ENCODE measurements at regions not wholly inside any gene's neighbourhood (a gene's known extent, or its start where the extent isn't known, plus 50 kb on each side); places are given as distances from the start of the nearest gene placed in this dataset.

- H3K4me2 ChIP-seq (ENCODE audit: control insufficient read depth, extremely low read depth, insufficient read depth, low read depth, low read length): no peak overlapping the region
- H4K20me1 ChIP-seq (ENCODE audit: control insufficient read depth, extremely low read depth, insufficient read depth, low read length): peaks cover 3% of the 10 kb centered on the region
- peaks cover 47% of the 10 kb centered on the region for H3K27me3 ChIP-seq (ENCODE audit: control insufficient read depth, extremely low read depth, insufficient read depth, low read length)
- H3K9me1 ChIP-seq (ENCODE audit: control insufficient read depth, extremely low read depth, insufficient read depth, low read length): no peaks in the 10 kb centered on the region
- no peaks in the 10 kb centered on the region for H3K9me3 ChIP-seq (ENCODE audit: control insufficient read depth, low read depth, low read length)
- no peak overlapping the region for H3K9ac ChIP-seq (ENCODE audit: control insufficient read depth, extremely low read depth, insufficient read depth, low read length)
- no peak overlapping the region for H3K27ac ChIP-seq (ENCODE audit: control insufficient read depth, insufficient read depth, low read length)
- DNase-seq (ENCODE audit: low read depth, low spot score) (no peak), FAIRE-seq (no peak)
- no peaks in the 10 kb centered on the region for H3K36me3 ChIP-seq (ENCODE audit: control insufficient read depth in 2 of 2, extremely low read depth in 1 of 2, insufficient read depth in 2 of 2, low read length in 2 of 2)
- H3K79me2 ChIP-seq (ENCODE audit: control insufficient read depth, insufficient read depth, low read length): no peaks in the 10 kb centered on the region
- no peak overlapping the region for H3K4me3 ChIP-seq (ENCODE audit: control insufficient read depth in 2 of 3, extremely low read depth in 1 of 3, insufficient read depth in 2 of 3, low read depth in 1 of 3, low read length in 3 of 3)
- TF ChIP-seq CTCF (optimal IDR thresholded peaks at IDR 0.05 in 1 of 3, IDR thresholded peaks at IDR 0.05 in 1 of 3, conservative IDR thresholded peaks at IDR 0.05 in 1 of 3; ENCODE audit: extremely low read depth in 1 of 3, insufficient read depth in 2 of 3, low read length in 3 of 3): no peak
- no peak for TF ChIP-seq EZH2 (IDR thresholded peaks at IDR 0.05; ENCODE audit: low read length)
- H3K4me1 ChIP-seq (ENCODE audit: control insufficient read depth, extremely low read depth, insufficient read depth, low read length): peaks cover 5% of the 10 kb centered on the region
- no peak overlapping the region for H2AFZ ChIP-seq (ENCODE audit: control insufficient read depth, low read length)
- dilution Hi-C loops (cut with MboI; ENCODE audit: extremely low pct_ligation_motif_present, low sequenced_read_pairs): no loop called here
Observed at GRCh38 chr20:57828696-57829095, 118.9 kb upstream of the PMEPA1 start.

GRCh38 chr20:57826666-57827287, 117.0 kb upstream of the PMEPA1 start:
- H3K9me1 ChIP-seq (ENCODE audit: control insufficient read depth, extremely low read depth, insufficient read depth, low read length): no peaks in the 10 kb centered on the region
- H3K9me3 ChIP-seq (ENCODE audit: control insufficient read depth, low read depth, low read length): no peaks in the 10 kb centered on the region
- H3K4me2 ChIP-seq (ENCODE audit: control insufficient read depth, extremely low read depth, insufficient read depth, low read depth, low read length): no peak overlapping the region
- dilution Hi-C loops (cut with MboI; ENCODE audit: extremely low pct_ligation_motif_present, low sequenced_read_pairs): no loop called here
- H3K27me3 ChIP-seq (ENCODE audit: control insufficient read depth, extremely low read depth, insufficient read depth, low read length): peaks cover 37% of the 10 kb centered on the region
- no peak overlapping the region for H2AFZ ChIP-seq (ENCODE audit: control insufficient read depth, low read length)
- H3K4me1 ChIP-seq (ENCODE audit: control insufficient read depth, extremely low read depth, insufficient read depth, low read length): peaks cover 5% of the 10 kb centered on the region
- H3K4me3 ChIP-seq (ENCODE audit: control insufficient read depth in 2 of 3, extremely low read depth in 1 of 3, insufficient read depth in 2 of 3, low read depth in 1 of 3, low read length in 3 of 3): no peak overlapping the region
- no peaks in the 10 kb centered on the region for H3K36me3 ChIP-seq (ENCODE audit: control insufficient read depth in 2 of 2, extremely low read depth in 1 of 2, insufficient read depth in 2 of 2, low read length in 2 of 2)
- no peak overlapping the region for H3K9ac ChIP-seq (ENCODE audit: control insufficient read depth, extremely low read depth, insufficient read depth, low read length)
- DNase-seq (ENCODE audit: low read depth, low spot score) (no peak), FAIRE-seq (no peak)
- H3K79me2 ChIP-seq (ENCODE audit: control insufficient read depth, insufficient read depth, low read length): no peaks in the 10 kb centered on the region
- no peak overlapping the region for H3K27ac ChIP-seq (ENCODE audit: control insufficient read depth, insufficient read depth, low read length)
- TF ChIP-seq CTCF (optimal IDR thresholded peaks at IDR 0.05 in 1 of 3, IDR thresholded peaks at IDR 0.05 in 1 of 3, conservative IDR thresholded peaks at IDR 0.05 in 1 of 3; ENCODE audit: extremely low read depth in 1 of 3, insufficient read depth in 2 of 3, low read length in 3 of 3): no peak
- TF ChIP-seq EZH2 (IDR thresholded peaks at IDR 0.05; ENCODE audit: low read length): no peak
- peaks cover 3% of the 10 kb centered on the region for H4K20me1 ChIP-seq (ENCODE audit: control insufficient read depth, extremely low read depth, insufficient read depth, low read length)
